Thyroid gland (tissue), 4 donors: ENCODE measurements at regions not wholly inside any gene's neighbourhood (a gene's known extent, or its start where the extent isn't known, plus 50 kb on each side); places are given as distances from the start of the nearest gene placed in this dataset.

Source experiments
- DNase-seq, 2 donors: peaks; one replicate each; pipeline ENCODE4 v3.0.0-alpha.2; 2019
- H3K27ac ChIP-seq, 3 donors: fragments of 200-600 bp; sonication (generic); 1 replicate in 2 of 3; 2 replicates in 1 of 3; pipeline ENCODE4 v1.5.1; 2016 to 2019; ENCODE audit warnings: mild to moderate bottlenecking in 1 of 3, moderate library complexity in 1 of 3
- H3K27me3 ChIP-seq: fragments of 200-600 bp; sonication (generic); one replicate; pipeline ENCODE4 v1.5.1; 2019
- H3K36me3 ChIP-seq, 2 donors: fragments of 200-600 bp; sonication (generic); one replicate each; pipeline ENCODE4 v1.5.1; 2016 to 2019
- H3K4me1 ChIP-seq, 2 donors: fragments of 200-600 bp; sonication (generic); one replicate each; pipeline ENCODE4 v1.5.1; 2017 to 2019
- H3K4me3 ChIP-seq, 3 donors: fragments of 200-600 bp; sonication (generic); replicated peaks in 1 of 3; 1 replicate in 2 of 3; 2 replicates in 1 of 3; pipeline ENCODE4 v1.5.1; 2016; ENCODE audit warnings: mild to moderate bottlenecking in 1 of 3
- H3K9me3 ChIP-seq: fragments of 200-600 bp; sonication (generic); one replicate; pipeline ENCODE4 v1.5.1; 2017
- CTCF ChIP-seq, 6 experiments: fragments of 200-600 bp in 3 of 6; fragments of 450-650 bp in 3 of 6; sonication (generic) in 3 of 6; IDR thresholded peaks; one replicate each; pipeline ENCODE4 v1.5.1; 2016 to 2019; ENCODE audit warnings: antibody characterized with exemption in 6 of 6, mild to moderate bottlenecking in 2 of 6, inconsistent platforms in 1 of 6, moderate library complexity in 1 of 6
- POLR2A ChIP-seq, 2 donors: fragments of 450-650 bp; IDR thresholded peaks; one replicate each; pipeline ENCODE4 v1.6.1; 2017; ENCODE audit warnings: antibody characterized with exemption in 2 of 2, mild to moderate bottlenecking in 2 of 2, moderate library complexity in 1 of 2
- WGBS, 2 donors: methylation state at CpG; one replicate each; pipeline ENCODE4 v1.1.5; 2017; 5-methylcytosine and 5-hydroxymethylcytosine counted together
- intact Hi-C: fragments of 100-400 bp; cut with DNase I; formaldehyde crosslinking; loops from one replicate; pipeline ENCODE4 v1.15.1; 2023

- TF ChIP-seq CTCF (IDR thresholded peaks at IDR 0.05) (no peak), POLR2A (IDR thresholded peaks at IDR 0.05) (no peak)
- no peak overlapping the region for H3K4me3 ChIP-seq
- no peaks in the 10 kb centered on the region for H3K9me3 ChIP-seq
- no peak overlapping the region for H3K27ac ChIP-seq
- no peaks in the 10 kb centered on the region for H3K36me3 ChIP-seq
- WGBS, 2 donors: 67 to 90% methylated on average over 1 of the region's 1 CpG
- H3K27me3 ChIP-seq: no peaks in the 10 kb centered on the region
- intact Hi-C loops: no loop called here
- DNase-seq: no peak
- no peaks in the 10 kb centered on the region for H3K4me1 ChIP-seq
These were observed 407.8 kb downstream of the CDH2 start for GRCh38 chr18:27769152-27769551.

DNA sequence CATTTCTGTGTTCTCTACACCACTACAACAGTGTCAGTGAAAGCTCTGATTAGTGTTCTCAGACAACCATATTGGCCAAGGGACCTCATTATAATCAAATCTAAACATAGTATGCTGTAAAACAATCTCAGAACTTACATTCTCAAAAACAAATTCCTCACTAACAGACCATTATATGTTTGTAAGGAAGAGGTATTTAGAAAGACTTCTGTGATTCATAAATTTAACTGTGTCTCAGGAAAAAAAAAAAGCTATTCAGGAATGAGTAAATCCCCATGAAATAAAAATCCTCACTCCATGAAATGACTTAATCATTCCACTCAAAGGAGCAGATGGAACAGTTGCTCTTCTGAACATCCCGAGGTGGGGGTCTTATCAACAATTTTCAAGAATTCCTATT is 413.0 kb downstream of the CDH2 start:
- intact Hi-C loops: no loop called here
- TF ChIP-seq POLR2A (IDR thresholded peaks at IDR 0.05): no peak
- no peak for TF ChIP-seq CTCF (IDR thresholded peaks at IDR 0.05)

GRCh38 chr18:27763341-27763740 is 413.6 kb downstream of the CDH2 start:
- Histone ChIP-seq H3K27ac (no peak overlapping the region), H3K27me3 (no peaks in the 10 kb centered on the region), H3K4me3 (no peak overlapping the region), H3K9me3 (no peaks in the 10 kb centered on the region), H3K4me1 (no peaks in the 10 kb centered on the region), H3K36me3 (no peaks in the 10 kb centered on the region)
- DNase-seq: no peak
- intact Hi-C loops: no loop called here
- no peak for TF ChIP-seq POLR2A (IDR thresholded peaks at IDR 0.05)
- no peak for TF ChIP-seq CTCF (IDR thresholded peaks at IDR 0.05)

More for the DNA sequence above, 413.0 kb downstream of the CDH2 start:
- Histone ChIP-seq H3K27me3 (no peaks in the 10 kb centered on the region), H3K9me3 (no peaks in the 10 kb centered on the region), H3K4me1 (no peaks in the 10 kb centered on the region), H3K36me3 (no peaks in the 10 kb centered on the region), H3K4me3 (no peak overlapping the region), H3K27ac (no peak overlapping the region)
- 65 to 73% methylated on average over 1 of the region's 1 CpG for WGBS, 2 donors
- DNase-seq: no peak

DNA sequence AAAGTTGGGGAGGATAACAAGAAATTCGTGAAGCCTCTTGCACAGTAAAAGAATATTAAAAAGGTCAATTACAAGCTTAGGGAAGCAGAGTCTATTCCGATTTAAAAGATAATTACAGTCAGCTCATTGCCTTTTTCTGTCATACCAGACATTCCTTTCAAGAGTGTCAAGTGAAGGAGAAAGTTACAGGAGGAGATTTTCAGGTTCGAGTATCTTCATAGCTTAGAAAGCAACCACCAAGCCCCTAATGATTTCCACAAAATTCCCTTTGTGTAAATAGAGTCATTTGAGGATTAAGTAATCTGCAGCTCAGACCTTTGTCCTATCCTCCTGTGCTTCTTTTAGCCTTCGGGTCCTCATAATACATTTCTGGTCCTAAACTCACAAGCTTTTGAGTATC is 414.9 kb downstream of the CDH2 start:
- 55 to 61% methylated on average over 4 of the region's 4 CpGs for WGBS, 2 donors
- H3K27me3 ChIP-seq: no peaks in the 10 kb centered on the region

DNA sequence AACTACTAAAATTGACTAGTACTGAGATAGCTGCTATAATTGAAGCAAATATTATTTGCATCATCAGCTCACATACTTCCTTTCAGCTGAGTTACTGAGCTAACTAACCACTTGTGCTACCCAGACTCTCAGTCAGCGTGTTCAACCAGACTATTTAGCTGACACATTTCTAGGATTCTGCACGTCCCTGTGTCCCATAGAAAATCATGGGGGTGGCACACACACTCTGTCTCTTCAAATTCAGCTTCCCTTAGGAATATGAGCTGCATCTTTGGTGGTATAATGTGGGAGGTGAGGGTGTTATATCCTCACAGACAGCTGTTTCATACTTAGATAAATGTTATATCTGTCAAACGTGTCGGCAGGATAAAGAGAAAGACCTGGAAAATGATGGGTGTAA is 424.0 kb downstream of the CDH2 start:
- no peak overlapping the region for H3K4me3 ChIP-seq
- WGBS, 2 donors: 83% methylated on average over 4 of the region's 4 CpGs
- TF ChIP-seq POLR2A (IDR thresholded peaks at IDR 0.05) (no peak), CTCF (IDR thresholded peaks at IDR 0.05) (no peak)
- DNase-seq: no peak
- H3K9me3 ChIP-seq: no peaks in the 10 kb centered on the region
- no peak overlapping the region for H3K27ac ChIP-seq
- intact Hi-C loops: no loop called here
- H3K27me3 ChIP-seq: no peaks in the 10 kb centered on the region
- H3K36me3 ChIP-seq: no peaks in the 10 kb centered on the region
- no peaks in the 10 kb centered on the region for H3K4me1 ChIP-seq

More for the DNA sequence above, 414.9 kb downstream of the CDH2 start:
- intact Hi-C loops: no loop called here
- Histone ChIP-seq H3K9me3 (no peaks in the 10 kb centered on the region), H3K4me1 (no peaks in the 10 kb centered on the region), H3K36me3 (no peaks in the 10 kb centered on the region), H3K27ac (no peak overlapping the region), H3K4me3 (no peak overlapping the region)
- DNase-seq: no peak
- TF ChIP-seq CTCF (IDR thresholded peaks at IDR 0.05) (no peak), POLR2A (IDR thresholded peaks at IDR 0.05) (no peak)
